HCEC 1CT (cell line): ENCODE measurements at regions not wholly inside any gene's neighbourhood (a gene's known extent, or its start where the extent isn't known, plus 50 kb on each side); places are given as distances from the start of the nearest gene placed in this dataset.

Experiments used
- DNase-seq: peaks from one replicate; pipeline ENCODE4 v3.0.0-alpha.2; 2017

DNA sequence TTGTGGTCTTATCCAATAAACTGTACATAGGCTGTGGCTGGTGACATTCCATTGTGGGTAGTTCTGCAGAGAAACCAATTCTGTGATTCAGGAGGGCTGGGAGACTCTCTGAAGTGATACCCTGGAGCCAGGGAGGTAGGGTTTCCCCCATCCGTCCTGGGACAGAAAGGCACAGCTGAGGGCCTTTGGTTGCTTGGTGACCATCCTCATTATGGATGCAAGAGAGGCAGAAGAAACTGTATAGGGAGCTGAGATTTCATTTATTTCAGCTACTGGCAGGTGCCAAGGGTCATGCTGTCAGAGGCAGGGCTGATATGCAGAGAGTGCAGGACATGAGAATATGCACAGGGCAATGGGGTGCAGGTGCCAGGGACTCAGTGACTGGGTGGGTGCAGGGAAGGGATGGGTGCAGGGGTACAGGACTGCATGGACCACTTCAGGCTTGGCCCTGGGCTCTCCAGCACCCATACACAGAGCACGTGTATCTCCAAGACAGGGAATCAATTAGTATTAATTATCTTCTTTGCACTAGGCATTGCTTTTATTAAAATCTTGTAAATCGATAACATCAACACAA lies 236.5 kb downstream of the ICE1 start:
- no peak for DNase-seq

DNA sequence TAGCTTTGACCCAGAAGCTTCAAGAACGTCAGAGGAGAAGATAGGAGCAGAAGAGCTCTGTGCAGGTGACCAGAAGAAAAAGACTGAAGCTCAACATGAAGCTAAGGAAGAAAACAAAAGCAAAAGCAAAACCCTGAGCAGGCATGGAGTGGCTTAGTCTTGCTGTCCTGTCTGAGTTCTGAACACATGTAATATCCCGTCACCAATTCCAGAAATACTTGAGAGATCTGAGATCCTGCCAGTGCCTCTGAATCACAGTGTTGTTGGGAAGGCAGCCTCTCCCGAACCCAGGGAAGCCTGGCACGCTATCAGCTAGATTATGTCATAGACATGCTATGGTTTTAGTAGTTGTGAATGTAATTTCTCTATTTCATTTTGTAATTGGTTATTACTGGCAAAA lies 235.7 kb downstream of the ICE1 start:
- no peak for DNase-seq

DNA sequence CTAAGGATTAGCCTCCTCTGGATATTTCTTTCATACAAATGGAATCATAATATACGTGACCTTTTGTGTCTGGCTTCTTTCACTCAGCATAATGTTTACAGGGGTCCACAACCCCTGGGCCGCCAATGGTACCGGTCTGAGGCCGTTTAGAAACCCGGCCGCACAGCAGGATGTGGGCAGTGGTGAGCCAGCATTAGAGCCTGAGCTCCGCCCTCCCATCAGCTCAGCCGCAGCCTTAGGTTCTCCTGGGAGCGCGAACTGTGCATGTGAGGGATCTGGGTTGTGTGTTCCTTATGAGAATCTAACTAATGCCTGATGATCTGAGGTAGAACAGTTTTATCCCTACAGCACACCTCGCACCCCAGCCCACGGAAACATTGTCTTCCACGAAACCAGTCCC lies 229.7 kb downstream of the ICE1 start:
- DNase-seq: no peak

- DNase-seq: no peak
Measured at GRCh38 chr5:5650949-5651348, 228.5 kb downstream of the ICE1 start.

GRCh38 chr5:5650242-5650641 lies 227.8 kb downstream of the ICE1 start:
- DNase-seq: no peak

DNA sequence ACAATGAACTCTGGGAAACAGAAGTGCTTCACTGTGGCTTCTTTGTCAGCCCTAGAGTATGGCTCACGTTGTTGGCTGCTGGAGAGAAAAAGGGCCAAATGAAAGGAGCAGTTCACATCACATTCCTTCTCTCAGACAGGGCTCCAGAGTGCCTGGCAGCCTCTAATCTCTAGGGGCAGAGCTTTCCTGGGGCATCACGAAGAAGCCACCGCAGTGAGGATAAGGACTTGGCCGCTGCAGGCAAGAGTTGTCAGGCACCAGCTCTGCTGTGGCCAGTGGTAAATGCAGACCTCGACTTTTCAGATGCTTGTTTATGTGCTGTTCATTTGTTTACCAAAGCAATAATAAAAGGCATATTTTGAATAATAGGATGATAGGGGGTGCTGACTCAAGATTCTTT lies 227.2 kb downstream of the ICE1 start:
- DNase-seq: no peak

DNA sequence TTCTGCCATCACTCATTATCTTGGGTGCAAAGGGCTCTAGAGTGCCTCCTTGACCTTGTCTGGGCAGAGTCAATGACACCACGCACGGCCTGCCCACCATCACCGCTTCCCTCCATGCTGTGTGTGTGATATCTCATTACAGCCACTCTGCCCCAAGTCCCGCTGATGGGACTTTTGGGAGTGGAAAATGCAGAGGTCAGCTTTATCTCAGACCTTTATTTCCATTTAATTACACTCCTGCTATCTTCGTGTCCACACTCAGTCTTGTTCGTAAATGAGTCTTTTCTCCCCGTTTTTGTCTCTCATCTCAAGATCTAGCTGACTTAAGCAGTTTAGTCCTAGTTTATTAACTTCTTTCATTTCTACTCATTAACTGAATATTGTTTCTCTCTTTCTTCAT lies 226.2 kb downstream of the ICE1 start:
- DNase-seq: no peak

GRCh38 chr5:5645891-5646290 lies 223.4 kb downstream of the ICE1 start:
- no peak for DNase-seq

- DNase-seq: no peak
Measured at GRCh38 chr5:5645198-5645597, 222.7 kb downstream of the ICE1 start.

DNA sequence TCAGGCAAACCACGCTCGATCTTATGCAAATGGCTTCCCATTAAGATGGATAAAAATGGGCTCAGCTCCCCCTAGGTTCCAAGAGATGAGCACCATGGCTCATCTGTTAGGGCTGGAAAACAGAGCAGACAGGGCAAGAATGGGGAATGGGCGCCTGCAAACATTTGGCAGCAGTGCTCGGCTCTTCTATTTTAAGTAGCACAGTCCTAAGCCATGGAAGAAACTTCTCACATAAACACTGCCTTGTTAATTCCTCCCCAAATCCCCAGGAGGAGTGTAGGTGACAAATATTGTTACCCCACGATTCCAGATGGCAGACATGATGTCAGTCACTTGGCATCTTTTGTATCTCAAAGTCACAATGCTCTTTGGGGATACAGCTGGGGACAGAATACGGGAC lies 221.8 kb downstream of the ICE1 start:
- no peak for DNase-seq

GRCh38 chr5:5643481-5643880 lies 221.0 kb downstream of the ICE1 start:
- DNase-seq: no peak

GRCh38 chr5:5638211-5638610 lies 215.7 kb downstream of the ICE1 start:
- DNase-seq: no peak

DNA sequence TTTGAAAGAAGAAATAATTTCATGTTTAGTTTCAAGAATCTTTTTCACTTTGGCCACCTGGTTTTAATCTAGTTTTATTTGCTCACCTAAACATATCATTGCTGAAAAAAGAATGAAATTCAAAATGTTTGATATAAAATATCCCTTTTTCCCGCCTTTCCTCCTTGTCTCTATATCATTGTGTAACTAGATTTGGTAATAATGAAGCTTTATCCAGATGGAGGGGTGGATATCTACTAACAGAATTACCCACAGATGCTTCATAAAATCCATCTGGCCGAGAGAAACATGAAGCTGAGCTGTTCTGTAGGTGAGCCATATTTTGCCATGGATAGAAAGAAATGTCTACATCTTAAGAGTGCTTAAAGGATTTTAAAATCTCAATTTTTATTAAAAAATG lies 214.7 kb downstream of the ICE1 start:
- no peak for DNase-seq

DNA sequence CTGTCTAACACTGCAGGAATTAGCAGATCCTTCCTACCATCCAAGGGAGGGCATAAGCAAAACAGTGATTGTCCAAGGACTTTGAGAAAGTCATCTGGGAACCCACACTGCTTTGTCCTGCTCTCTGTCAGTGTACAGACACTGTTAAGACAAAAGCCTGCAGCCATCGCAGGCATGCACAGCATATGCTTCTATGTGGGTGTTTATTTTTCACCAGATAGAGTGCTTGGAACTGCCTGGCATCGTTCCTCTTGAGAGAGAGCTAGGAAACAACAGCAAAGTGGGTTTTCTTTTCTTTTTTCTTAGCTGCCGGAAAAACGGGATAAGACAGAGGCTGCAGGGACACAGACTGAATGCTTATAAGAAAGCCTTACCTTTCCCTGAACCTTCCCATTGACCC lies 212.3 kb downstream of the ICE1 start:
- no peak for DNase-seq

DNA sequence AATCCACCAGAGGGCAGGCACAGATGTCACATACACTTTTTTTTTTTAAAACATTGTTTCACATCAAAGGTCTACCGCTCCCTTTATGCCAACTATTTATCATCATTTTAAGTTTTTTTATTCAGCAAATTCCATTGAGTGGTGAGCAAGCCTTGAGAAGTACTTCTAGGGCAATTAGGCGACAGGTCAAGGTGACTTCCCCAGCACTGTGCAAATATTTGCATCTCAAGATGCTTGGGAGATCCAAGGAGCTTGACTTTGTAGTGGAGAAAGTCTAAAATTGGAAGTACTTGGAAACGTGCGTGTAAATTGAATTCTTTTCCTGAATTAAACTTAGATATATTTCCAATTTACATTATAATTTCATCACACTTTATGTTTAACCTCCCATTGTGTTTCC lies 211.1 kb downstream of the ICE1 start:
- no peak for DNase-seq

GRCh38 chr5:5632678-5633077 lies 210.2 kb downstream of the ICE1 start:
- DNase-seq: no peak

DNA sequence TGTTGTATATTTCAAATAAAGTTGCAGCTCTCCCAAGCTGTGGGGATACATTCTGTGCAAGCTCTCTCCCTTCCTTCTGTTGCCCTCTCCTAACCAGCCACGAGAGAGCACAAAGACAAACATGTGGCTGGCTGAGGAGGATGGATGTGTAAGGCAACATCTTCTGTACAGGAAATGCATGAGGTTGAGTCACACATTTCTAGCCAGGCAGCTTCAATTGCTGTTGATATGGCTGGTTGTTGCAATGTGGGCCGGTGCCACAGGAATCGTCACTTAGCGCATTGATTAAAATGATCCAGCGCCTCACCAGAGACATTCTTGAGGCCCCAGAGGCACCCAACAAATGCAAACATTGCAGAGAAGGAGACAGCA lies 207.1 kb downstream of the ICE1 start:
- DNase-seq: no peak

DNA sequence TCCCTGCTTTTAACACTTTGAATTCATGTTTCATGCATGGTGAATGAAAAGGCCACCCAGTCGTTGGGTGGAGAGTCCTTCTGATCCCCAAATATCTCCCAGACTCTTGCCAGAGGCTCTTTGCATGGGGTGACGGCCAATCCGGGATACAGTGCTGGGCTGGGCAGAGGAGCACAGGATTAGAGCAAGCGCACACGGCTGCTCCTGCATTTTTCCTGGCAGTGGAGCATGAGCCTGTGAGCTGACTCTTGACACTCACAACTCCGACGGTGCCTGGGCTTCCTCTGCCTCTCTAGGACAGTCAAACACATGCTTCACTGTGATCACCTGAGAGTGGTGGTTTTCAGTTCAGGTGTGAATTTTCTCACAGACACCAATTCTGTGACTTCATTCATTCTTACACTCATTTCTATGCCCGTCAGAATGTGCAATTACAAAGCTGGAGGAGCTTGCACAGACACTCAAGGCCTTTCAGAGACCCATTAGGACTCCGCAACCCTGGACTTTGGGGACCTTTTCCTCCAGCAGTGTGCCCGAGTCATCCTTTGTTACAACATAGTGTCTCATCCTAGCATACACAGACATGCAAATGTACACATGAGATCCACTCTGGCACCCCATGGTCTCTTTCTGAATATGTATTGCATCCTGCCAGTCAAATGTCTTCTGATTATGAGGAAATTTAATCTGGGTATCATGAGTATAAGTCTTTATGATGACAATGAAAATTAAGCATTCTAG lies 206.6 kb downstream of the ICE1 start:
- DNase-seq: no peak

DNA sequence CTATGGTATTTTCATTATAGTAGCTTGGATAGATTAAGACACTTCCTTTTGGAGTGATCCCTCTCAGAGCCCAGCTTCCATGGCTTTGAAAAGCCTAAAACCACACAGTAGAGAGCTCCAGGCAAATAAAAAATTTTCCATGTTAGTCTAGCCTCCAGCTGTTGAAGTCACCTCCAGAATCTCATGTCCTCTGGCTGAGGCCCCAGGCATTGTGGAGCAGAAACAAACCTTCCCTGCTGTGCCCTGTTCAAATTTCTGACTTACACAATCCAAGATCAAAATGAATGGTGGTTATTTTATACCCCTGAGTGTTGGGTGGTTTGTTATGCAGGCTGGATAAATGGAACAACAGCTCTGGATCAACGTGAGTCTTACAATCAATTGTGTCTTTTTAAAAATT lies 203.9 kb downstream of the ICE1 start:
- no peak for DNase-seq

DNA sequence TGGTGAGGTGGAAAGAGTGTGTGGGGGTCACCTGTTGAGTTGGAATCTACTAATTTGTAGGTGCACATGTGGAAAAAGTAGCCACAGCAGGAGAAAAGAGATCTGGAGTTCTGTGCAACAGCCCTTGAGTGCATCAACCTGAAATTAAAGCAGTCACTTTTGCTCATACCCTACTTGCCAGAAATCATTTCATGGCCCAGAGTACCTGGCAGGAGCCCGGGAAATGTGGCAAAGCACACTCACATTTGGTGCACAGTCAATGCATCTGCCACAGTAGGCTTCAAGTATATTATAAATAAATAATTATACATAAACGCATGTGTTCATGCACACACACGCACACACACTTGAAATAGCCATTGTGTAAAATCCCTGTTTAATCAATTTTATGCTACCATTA lies 203.0 kb downstream of the ICE1 start:
- DNase-seq: no peak

DNA sequence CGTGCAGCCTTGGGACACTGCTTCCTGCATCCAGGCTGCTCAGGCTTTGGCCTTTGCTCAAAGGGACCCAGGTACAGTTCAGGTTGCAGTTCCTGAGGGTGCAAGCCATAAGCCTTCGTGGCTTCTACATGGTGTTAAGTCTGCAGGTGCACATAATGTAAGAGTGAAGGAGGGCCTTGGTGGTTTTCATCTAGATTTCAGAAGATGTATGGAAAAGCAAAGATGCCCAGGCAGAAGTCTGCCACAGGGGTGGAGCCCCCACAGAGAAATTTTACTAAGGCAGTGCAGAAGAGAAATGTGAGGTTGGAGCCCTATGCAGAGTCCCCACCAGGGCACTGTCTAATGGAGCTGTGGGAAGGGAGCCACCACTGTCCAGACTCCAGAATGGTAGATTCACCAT lies 200.9 kb downstream of the ICE1 start:
- no peak for DNase-seq

DNA sequence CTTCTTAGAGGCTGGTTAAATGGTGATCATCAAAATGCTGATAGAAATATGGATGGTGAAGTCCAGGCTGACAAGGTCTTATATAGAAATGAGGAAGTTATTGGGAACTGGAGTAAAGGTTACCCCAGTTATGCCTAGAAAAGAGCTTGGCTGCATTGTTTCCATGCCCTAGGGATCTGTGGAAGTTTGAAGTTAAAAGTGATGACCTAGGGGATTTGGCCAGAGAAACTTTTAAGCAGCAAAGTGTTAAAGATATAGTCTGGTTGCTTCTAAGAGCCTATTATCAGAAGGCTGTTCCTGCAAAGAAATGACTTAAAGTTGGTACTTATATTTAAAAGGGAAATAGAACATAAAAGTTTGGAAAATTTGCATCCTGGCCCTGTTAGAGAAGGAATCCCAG lies 200.3 kb downstream of the ICE1 start:
- no peak for DNase-seq

DNA sequence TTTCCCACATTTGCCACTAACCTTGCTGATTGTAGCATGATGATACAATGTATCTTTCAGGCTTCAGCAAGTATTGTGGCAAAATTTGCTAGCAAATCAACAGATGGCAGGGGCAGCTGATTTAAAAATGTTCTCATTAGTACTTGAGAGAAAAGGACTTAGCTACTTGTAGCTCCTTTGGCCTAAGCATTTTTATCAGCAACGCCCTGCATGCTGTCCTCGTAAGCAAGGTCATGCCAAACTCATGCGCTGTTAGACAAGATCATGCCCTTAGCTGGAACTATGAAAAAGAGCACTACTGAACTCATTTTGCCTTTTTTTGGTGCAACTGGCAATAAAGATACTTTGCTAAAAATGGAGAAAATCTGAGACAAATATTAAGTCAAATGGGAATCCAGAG lies 197.1 kb downstream of the ICE1 start:
- no peak for DNase-seq

DNA sequence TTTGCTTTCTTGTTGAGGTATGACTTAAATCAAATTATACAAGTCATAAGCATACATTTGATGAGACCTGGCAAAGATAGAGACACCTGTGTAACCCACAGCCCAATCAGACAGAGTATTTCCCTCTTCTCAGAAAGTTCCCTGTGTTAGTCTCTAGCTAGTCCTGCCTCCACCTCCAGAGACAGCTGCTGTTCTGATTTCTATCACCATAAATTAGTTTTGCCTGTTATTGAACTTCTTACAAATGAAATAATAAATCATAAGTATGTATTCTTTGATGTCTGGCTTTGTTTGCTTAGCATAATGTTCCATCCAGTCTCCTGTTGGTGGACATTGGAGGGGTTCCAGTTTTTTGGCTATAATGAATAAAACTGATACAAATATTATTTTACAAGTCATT lies 194.5 kb downstream of the ICE1 start:
- no peak for DNase-seq

DNA sequence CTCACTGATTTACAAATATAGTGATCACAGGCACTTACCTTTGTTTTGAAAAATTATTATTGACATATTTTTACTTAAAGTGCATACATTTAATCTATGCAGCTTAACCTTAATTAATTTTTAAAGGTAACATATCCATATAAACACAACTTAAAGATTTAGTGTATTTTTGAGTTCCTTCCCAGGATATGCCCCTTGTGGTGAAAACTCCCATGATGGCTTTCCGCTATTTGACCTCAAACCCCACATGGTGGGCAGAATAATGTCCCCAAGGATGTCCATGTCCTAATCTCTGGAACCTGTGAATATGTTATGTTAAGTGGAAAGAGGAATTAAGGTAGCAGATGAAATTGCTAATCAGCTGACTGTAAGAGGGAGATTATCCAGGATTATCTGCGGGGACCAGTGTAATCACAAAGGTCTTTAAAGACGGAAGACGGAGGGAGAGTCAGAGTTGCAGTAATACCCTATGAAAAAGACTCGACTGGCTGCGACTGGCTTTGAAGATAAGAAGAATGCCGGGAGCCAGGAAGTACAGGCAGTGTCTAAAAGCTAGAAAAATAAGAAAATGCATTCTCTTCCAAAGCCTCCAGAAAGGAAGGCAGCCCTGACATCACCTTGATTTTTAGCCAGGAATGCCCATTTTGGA lies 193.9 kb downstream of the ICE1 start:
- no peak for DNase-seq
